ENCODE measurements at regions not wholly inside any gene's neighbourhood (a gene's known extent, or its start where the extent isn't known, plus 50 kb on each side); places are given as distances from the start of the nearest gene placed in this dataset.

GRCh38 chr17:51516924-51517323 lies 256.6 kb downstream of the UTP18 start:
- no peak for TF ChIP-seq CTCF (conservative IDR thresholded peaks at IDR 0.05; ENCODE audit: low read depth, low read length)
- no peak for TF ChIP-seq EZH2 (IDR thresholded peaks at IDR 0.05; ENCODE audit: low read length, unreplicated experiment)
